ENCODE measurements at regions not wholly inside any gene's neighbourhood (a gene's known extent, or its start where the extent isn't known, plus 50 kb on each side); places are given as distances from the start of the nearest gene placed in this dataset.

GRCh38 chr9:13728917-13729811 is 449.7 kb upstream of the MPDZ start:
- no peak for DNase-seq
- Histone ChIP-seq H3K36me3 (no peaks in the 10 kb centered on the region), H3K4me3 (replicated peaks in 1 of 3) (no peak overlapping the region), H3K9me3 (no peaks in the 10 kb centered on the region), H3K4me1 (no peaks in the 10 kb centered on the region), H3K27me3 (no peaks in the 10 kb centered on the region), H3K27ac (no peak overlapping the region)
- TF ChIP-seq POLR2A (IDR thresholded peaks at IDR 0.05), result no peak
- WGBS, 2 donors, result 84 to 88% methylated on average over 7 of the region's 7 CpGs
- intact Hi-C loops (cut with DNase I), result no loop called here

- Histone ChIP-seq H3K4me3 (replicated peaks in 1 of 3) (no peak overlapping the region), H3K9me3 (no peaks in the 10 kb centered on the region), H3K36me3 (no peaks in the 10 kb centered on the region), H3K4me1 (no peaks in the 10 kb centered on the region), H3K27ac (no peak overlapping the region), H3K27me3 (no peaks in the 10 kb centered on the region)
- intact Hi-C loops (cut with DNase I), result no loop called here
- DNase-seq, result no peak
- 78% methylated on average over 2 of the region's 2 CpGs for WGBS, 2 donors
- TF ChIP-seq POLR2A (IDR thresholded peaks at IDR 0.05), result no peak
Observed at GRCh38 chr9:13728131-13728530, 448.6 kb upstream of the MPDZ start.

- Histone ChIP-seq H3K27me3 (no peaks in the 10 kb centered on the region), H3K9me3 (no peaks in the 10 kb centered on the region), H3K4me1 (no peaks in the 10 kb centered on the region), H3K27ac (no peak overlapping the region), H3K4me3 (replicated peaks in 1 of 3) (no peak overlapping the region), H3K36me3 (no peaks in the 10 kb centered on the region)
- DNase-seq, result no peak
- 84 to 88% methylated on average over 2 of the region's 2 CpGs for WGBS, 2 donors
- TF ChIP-seq POLR2A (IDR thresholded peaks at IDR 0.05) (no peak), CTCF (IDR thresholded peaks at IDR 0.05) (no peak)
- intact Hi-C loops (cut with DNase I), result no loop called here
Observed at GRCh38 chr9:13726746-13727145, 447.3 kb upstream of the MPDZ start.

- Histone ChIP-seq H3K4me1 (no peaks in the 10 kb centered on the region), H3K27ac (no peak overlapping the region), H3K9me3 (no peaks in the 10 kb centered on the region), H3K4me3 (replicated peaks in 1 of 3) (no peak overlapping the region), H3K27me3 (no peaks in the 10 kb centered on the region), H3K36me3 (no peaks in the 10 kb centered on the region)
- TF ChIP-seq CTCF (IDR thresholded peaks at IDR 0.05), result no peak
- no peak for DNase-seq
- WGBS, 2 donors, result 98 to 100% methylated on average over 2 of the region's 2 CpGs
- intact Hi-C loops (cut with DNase I), result no loop called here
Observed at GRCh38 chr9:13725516-13725915, 446.0 kb upstream of the MPDZ start.

GRCh38 chr9:13721481-13722235 is 442.2 kb upstream of the MPDZ start:
- WGBS, 2 donors, result 81 to 91% methylated on average over 1 of the region's 1 CpG
- no peaks in the 10 kb centered on the region for H3K9me3 ChIP-seq

More at GRCh38 chr9:13721481-13722235, 442.2 kb upstream of the MPDZ start:
- intact Hi-C loops (cut with DNase I), result no loop called here
- no peaks in the 10 kb centered on the region for H3K27me3 ChIP-seq
- H3K4me3 ChIP-seq (replicated peaks in 1 of 3), result no peak overlapping the region
- no peak for TF ChIP-seq POLR2A (IDR thresholded peaks at IDR 0.05)
- no peak for TF ChIP-seq CTCF (IDR thresholded peaks at IDR 0.05)
- H3K27ac ChIP-seq, result no peak overlapping the region
- H3K4me1 ChIP-seq, result peaks cover under 1 to 12% of the 10 kb centered on the region in 2 donors
- no peaks in the 10 kb centered on the region for H3K36me3 ChIP-seq
- peak in 1 of 2 donors; percentile 8 for DNase-seq

All from thyroid gland (tissue), 4 donors.